Adrenal gland (tissue), 9 donors: ENCODE measurements at regions not wholly inside any gene's neighbourhood (a gene's known extent, or its start where the extent isn't known, plus 50 kb on each side); places are given as distances from the start of the nearest gene placed in this dataset.
A peak's percentile ranks its signal among the peaks of the same experiment; 100 is the strongest.

ENCODE experiments used
- DNase-seq, 7 donors: peaks; one replicate each; pipeline ENCODE4 v3.0.0-alpha.2; 2019 to 2020
- H3K27ac ChIP-seq, 5 donors: fragments of 200-600 bp; sonication (generic) in 4 of 5; 1 replicate in 3 of 5; 2 replicates in 2 of 5; pipeline versions ENCODE4 v1.5.1 to v1.8.0; 2016 to 2020; ENCODE audit warnings: mild to moderate bottlenecking in 1 of 5
- H3K27me3 ChIP-seq: fragments of 200-600 bp; 2 replicates; pipeline ENCODE4 v1.8.0; 2021
- H3K36me3 ChIP-seq, 2 donors: fragments of 200-600 bp; replicated peaks in 1 of 2; 1 replicate in 1 of 2; 2 replicates in 1 of 2; pipeline versions ENCODE4 v1.5.1 to v1.8.0; 2018 to 2022
- H3K4me1 ChIP-seq, 2 donors: fragments of 200-600 bp; replicated peaks in 1 of 2; 1 replicate in 1 of 2; 2 replicates in 1 of 2; pipeline versions ENCODE4 v1.5.1 to v1.8.0; 2018 to 2021
- H3K4me3 ChIP-seq, 4 donors: fragments of 200-600 bp; sonication (generic) in 3 of 4; one replicate each; pipeline ENCODE4 v1.5.1; 2016 to 2018
- H3K9me3 ChIP-seq, 3 donors: fragments of 200-600 bp; sonication (generic) in 1 of 3; replicated peaks in 1 of 3; 1 replicate in 2 of 3; 2 replicates in 1 of 3; pipeline versions ENCODE4 v1.5.1 to v1.8.0; 2016 to 2021
- POLR2A ChIP-seq, 2 donors: fragments of 450-650 bp; IDR thresholded peaks; one replicate each; pipeline ENCODE4 v1.6.1; 2017; ENCODE audit warnings: antibody characterized with exemption in 2 of 2, mild to moderate bottlenecking in 2 of 2, moderate library complexity in 1 of 2
- WGBS, 4 donors: extraction: QIAGEN DNeasy Blood & Tissue Kit in 2 of 4; methylation state at CpG; one replicate each; pipeline versions ENCODE4 v1.1.5 to v1.1.7; 2013 to 2017; 5-methylcytosine and 5-hydroxymethylcytosine counted together
- intact Hi-C, 2 donors: fragments of 100-400 bp; cut with DNase I; formaldehyde crosslinking; loops; one replicate each; pipeline versions ENCODE4 v1.14.1 to v1.15.0; 2022 to 2023
- TF ChIP-seq, protein P1 (sequence below), 6 experiments: fragments of 450-650 bp in 4 of 6; fragments of 200-600 bp in 2 of 6; sonication (generic) in 1 of 6; IDR thresholded peaks; 1 replicate in 5 of 6; 2 replicates in 1 of 6; pipeline versions ENCODE4 v1.5.1 to v1.8.0; 2016 to 2021; ENCODE audit warnings: antibody characterized with exemption in 6 of 6, mild to moderate bottlenecking in 2 of 6, moderate library complexity in 1 of 6
- donor health status: healthy with polysubstance abuse.
- donor health status: Bipolar disorder and iron deficiency.
- donor health status: DM: yes; HTN: yes; CAD: no.
- donor health status: DM: no; HTN: no; CAD: no.
- donor health status: DM: no; HTN: no; CAD: no.

DNA sequence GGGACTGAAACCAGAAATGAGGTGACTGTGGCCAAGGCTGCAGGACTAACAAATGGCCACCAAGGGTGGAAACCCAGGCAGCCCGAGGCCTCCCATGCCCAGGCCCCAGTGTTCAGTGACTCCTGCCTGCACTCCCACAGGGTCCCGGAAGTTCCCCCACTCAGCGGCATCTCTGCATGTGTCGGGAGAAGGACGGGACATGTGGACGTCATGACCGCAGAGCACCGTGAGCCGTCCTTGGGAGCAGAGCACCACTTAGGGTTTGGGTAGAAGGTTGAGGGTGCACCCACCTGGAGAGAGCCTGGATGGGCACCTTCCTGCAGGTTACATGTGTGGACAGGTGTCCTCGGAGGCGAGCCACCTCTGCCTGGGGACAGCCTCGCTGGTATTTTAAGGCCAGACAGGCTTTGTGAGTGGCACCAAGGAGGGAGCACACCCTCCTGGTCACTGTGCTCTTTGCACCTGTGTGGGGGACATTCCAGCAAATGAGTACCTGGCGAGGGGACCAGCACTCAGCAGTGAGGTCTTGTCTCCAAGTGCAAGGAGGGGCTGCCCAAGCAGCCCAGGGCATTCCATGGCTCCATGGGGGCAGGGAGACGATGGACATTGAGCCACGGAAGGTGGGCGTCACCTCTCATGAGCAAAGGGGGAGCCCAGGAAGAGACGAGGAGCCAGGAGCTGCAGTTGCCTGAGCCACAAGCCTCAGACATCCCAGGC lies 95.3 kb upstream of the TCERG1L start:
- intact Hi-C loops = no loop called here
- TF ChIP-seq, protein P1, sequence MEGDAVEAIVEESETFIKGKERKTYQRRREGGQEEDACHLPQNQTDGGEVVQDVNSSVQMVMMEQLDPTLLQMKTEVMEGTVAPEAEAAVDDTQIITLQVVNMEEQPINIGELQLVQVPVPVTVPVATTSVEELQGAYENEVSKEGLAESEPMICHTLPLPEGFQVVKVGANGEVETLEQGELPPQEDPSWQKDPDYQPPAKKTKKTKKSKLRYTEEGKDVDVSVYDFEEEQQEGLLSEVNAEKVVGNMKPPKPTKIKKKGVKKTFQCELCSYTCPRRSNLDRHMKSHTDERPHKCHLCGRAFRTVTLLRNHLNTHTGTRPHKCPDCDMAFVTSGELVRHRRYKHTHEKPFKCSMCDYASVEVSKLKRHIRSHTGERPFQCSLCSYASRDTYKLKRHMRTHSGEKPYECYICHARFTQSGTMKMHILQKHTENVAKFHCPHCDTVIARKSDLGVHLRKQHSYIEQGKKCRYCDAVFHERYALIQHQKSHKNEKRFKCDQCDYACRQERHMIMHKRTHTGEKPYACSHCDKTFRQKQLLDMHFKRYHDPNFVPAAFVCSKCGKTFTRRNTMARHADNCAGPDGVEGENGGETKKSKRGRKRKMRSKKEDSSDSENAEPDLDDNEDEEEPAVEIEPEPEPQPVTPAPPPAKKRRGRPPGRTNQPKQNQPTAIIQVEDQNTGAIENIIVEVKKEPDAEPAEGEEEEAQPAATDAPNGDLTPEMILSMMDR (IDR thresholded peaks at IDR 0.05) = no peak
- TF ChIP-seq POLR2A (IDR thresholded peaks at IDR 0.05) = no peak
- Histone ChIP-seq H3K27me3 (no peaks in the 10 kb centered on the region), H3K4me3 (no peak overlapping the region), H3K4me1 (no peaks in the 10 kb centered on the region), H3K9me3 (no peaks in the 10 kb centered on the region), H3K36me3 (no peaks in the 10 kb centered on the region), H3K27ac (no peak overlapping the region)
- no peak for DNase-seq
- WGBS, 4 donors = 91 to 94% (median 93%) methylated on average over 10 to 17 of the region's 17 CpGs

- TF ChIP-seq POLR2A (IDR thresholded peaks at IDR 0.05) = no peak
- TF ChIP-seq, protein P1 (IDR thresholded peaks at IDR 0.05) = no peak
- 74 to 84% (median 75%) methylated on average over 5 of the region's 5 CpGs for WGBS, 4 donors
- intact Hi-C loops = no loop called here
- H3K4me1 ChIP-seq = no peaks in the 10 kb centered on the region
- H3K27ac ChIP-seq = no peak overlapping the region
- no peak overlapping the region for H3K4me3 ChIP-seq
- H3K27me3 ChIP-seq = no peaks in the 10 kb centered on the region
- no peaks in the 10 kb centered on the region for H3K36me3 ChIP-seq
- H3K9me3 ChIP-seq = no peaks in the 10 kb centered on the region
- DNase-seq = peak in 2 of 7 donors; percentile 24 to 52
These were observed 107.2 kb upstream of the TCERG1L start for GRCh38 chr10:131418681-131419080.

GRCh38 chr10:131419797-131420196 lies 108.3 kb upstream of the TCERG1L start:
- no peak overlapping the region for H3K27ac ChIP-seq
- no peaks in the 10 kb centered on the region for H3K36me3 ChIP-seq
- DNase-seq = no peak
- no peaks in the 10 kb centered on the region for H3K27me3 ChIP-seq
- WGBS, 4 donors = 88 to 93% (median 89%) methylated on average over 22 of the region's 22 CpGs
- intact Hi-C loops = no loop called here
- TF ChIP-seq POLR2A (IDR thresholded peaks at IDR 0.05) = no peak
- TF ChIP-seq, protein P1 (IDR thresholded peaks at IDR 0.05) = no peak
- H3K4me1 ChIP-seq = no peaks in the 10 kb centered on the region
- no peaks in the 10 kb centered on the region for H3K9me3 ChIP-seq
- no peak overlapping the region for H3K4me3 ChIP-seq

DNA sequence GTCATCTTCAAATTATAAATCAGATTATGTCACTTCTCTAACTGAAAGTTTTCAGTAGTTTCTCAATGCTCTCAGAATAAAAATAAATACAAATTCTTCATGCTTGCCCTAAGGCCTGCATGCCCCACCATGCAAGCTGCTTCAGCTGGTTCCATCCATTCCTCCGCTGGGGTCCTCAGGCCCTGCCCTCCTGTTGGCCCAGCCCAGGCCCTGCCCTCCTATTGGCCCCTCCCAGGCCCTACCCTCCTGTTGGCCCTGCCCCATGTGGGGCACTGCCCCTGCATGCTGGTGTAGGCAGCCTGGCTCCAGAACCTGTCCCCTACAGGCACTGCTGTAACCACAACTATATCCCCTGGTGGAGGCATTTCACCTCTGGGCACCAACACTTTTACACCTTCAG lies 109.3 kb upstream of the TCERG1L start:
- H3K4me3 ChIP-seq = no peak overlapping the region
- no peaks in the 10 kb centered on the region for H3K36me3 ChIP-seq
- TF ChIP-seq POLR2A (IDR thresholded peaks at IDR 0.05) = no peak
- TF ChIP-seq, protein P1 (IDR thresholded peaks at IDR 0.05) = no peak
- H3K9me3 ChIP-seq = no peaks in the 10 kb centered on the region
- H3K27ac ChIP-seq = no peak overlapping the region
- 80 to 100% (median 97%) methylated on average over 1 of the region's 1 CpG for WGBS, 4 donors
- intact Hi-C loops = no loop called here
- no peaks in the 10 kb centered on the region for H3K27me3 ChIP-seq
- DNase-seq = no peak
- H3K4me1 ChIP-seq = peaks cover 4 to 5% of the 10 kb centered on the region in 2 donors
